ENCODE measurements at regions not wholly inside any gene's neighbourhood (a gene's known extent, or its start where the extent isn't known, plus 50 kb on each side); places are given as distances from the start of the nearest gene placed in this dataset.
A peak's percentile ranks its signal among the peaks of the same experiment; 100 is the strongest.
"Not testable (repeated sequence)": the region's sequence is repeated elsewhere in the genome, so short reads cannot be mapped to it uniquely, and the experiment has no call there.

DNA sequence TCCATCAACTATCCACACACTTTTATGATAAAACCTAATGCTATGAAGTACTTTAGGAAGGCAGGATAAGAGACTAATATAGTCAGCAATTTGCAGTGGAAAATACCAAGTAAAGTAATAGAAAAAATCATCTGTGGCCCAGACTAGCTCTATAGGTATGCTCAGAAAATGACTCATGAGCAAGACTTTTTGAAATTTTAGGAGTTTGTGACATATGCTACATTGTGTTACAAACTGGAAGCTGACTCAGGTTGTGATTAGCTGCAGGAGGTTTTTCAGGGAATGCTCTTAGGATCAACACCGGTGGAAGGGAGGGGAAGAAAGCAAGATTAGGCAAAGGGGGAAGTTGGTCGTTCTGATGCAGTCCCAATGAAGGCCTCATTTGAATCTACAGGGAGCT, 56.1 kb downstream of the FEZF1 start:
- TF ChIP-seq POLR2A (IDR thresholded peaks at IDR 0.05; ENCODE audit: low read depth, low read length), result no peak
- FAIRE-seq (peak; percentile 15), DNase-seq (ENCODE audit: insufficient read length, low spot score) (no peak)

DNA sequence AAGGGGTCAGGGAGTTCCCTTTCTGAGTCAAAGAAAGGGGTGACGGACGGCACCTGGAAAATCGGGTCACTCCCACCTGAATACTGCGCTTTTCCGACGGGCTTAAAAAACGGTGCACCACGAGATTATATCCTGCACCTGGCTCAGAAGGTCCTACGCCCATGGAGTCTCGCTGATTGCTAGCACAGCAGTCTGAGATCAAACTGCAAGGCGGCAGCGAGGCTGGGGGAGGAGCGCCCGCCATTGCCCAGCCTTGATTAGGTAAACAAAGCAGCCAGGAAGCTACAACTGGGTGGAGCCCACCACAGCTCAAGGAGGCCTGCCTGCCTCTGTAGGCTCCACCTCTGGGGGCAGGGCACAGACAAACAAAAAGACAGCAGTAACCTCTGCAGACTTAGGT, 65.8 kb downstream of the FEZF1 start:
- DNase-seq (ENCODE audit: insufficient read length, low spot score); FAIRE-seq: not testable (repeated sequence)

DNA sequence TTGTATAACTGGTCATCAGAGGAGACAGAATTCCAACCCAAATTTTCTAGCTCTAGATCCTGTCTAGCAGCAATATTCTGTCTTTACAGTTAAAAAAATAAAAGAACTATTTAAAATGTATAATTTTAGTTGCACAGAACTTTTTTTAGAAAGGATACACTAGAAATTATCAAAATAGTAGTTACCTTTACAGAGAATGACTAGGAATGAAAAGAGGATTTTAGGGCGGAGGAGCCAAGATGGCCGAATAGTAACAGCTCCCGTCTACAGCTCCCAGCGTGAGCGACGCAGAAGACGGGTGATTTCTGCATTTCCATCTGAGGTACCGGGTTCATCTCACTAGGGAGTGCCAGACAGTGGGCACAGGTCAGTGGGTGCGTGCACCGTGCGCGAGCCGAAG, 66.3 kb downstream of the FEZF1 start:
- FAIRE-seq; DNase-seq (ENCODE audit: insufficient read length, low spot score): not testable (repeated sequence)

DNA sequence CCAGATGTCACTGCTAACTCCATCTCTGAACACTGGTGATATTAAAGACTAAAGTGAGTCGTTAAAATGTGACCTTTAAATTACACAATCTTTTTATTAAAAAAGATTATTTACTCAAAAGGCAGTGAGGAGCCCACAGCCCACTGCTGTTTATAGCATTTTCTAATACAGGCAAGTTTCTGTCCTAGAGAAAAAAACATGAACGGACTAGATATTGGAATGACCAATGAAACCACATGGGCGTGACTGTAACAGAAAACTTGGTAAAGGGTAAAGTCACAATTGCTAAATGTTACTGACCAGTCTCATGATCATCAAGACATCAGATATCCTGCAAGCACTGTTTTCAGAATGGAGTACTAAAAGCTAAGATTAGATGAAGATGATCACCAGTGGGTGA, 78.7 kb downstream of the FEZF1 start:
- FAIRE-seq (peak; percentile 80), DNase-seq (ENCODE audit: insufficient read length, low spot score) (no peak)
- no peak for TF ChIP-seq POLR2A (IDR thresholded peaks at IDR 0.05; ENCODE audit: low read depth, low read length)

DNA sequence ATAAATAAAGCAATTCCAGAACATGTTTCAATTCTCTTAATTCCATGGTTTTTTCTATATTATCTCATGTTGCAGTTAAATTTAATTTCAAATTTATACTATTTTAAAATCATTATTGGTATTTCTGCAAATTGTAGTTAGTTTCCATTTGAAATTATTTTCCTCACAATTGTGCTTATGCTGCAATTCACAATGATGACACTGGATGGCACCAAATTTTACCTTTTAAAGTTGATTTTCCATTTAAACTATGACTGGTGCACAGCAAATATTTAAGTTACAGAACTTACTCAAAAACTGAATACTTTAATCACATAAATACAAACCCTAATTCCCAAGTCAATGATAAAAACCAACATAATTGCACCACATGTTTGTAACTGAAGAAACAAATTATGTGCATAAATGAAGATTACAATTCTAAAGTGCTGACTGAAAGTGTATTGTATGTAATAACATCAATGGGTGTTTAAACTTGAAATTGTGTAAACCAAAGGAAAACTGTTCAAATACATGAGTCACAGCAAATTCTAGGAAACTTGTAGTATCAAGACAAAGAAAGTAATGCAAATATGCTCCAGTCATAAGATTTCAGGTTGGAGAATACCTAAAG, 75.3 kb upstream of the AASS start:
- DNase-seq (ENCODE audit: insufficient read length, low spot score), result no peak
- peak; percentile 79 for FAIRE-seq
- TF ChIP-seq POLR2A (IDR thresholded peaks at IDR 0.05; ENCODE audit: low read depth, low read length), result no peak

DNA sequence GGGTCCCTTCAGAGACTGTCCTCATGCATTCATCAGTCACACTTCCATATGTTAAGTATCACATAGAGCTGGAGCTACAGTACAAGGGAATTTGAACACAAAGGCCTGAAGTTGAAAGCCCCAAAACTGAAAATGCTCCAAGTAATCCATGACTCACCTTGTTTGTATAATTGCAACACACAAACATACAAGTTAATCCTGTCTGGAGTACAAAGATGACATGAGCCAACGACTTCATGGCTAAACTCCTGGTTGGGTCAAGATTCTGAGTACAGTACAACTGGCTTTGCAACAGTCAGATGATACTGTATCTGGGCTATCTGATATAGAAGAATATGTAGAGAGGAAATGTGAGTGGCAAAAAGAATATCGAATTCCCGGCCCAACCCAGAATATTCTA, 73.1 kb upstream of the AASS start:
- no peak for TF ChIP-seq POLR2A (IDR thresholded peaks at IDR 0.05; ENCODE audit: low read depth, low read length)
- FAIRE-seq, result no peak
- no peak for DNase-seq (ENCODE audit: insufficient read length, low spot score)

DNA sequence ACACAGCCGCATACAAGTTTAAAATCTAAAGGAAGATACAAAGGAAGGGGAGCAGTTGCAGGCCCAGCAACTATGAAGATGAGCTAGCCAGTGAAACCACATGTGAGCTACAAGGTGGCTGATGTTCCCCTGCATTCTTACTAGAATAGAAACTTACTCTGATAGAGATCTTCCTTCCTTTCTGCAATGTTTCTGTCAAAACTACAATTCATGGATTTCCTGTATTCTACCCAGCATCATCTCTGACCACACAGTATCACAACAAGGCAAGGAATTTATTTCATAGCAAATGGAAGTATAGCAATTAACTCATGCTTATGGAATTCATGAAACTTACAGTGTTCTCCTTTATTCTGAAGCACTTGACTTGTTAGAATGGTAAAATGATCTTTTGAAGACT, 68.7 kb upstream of the AASS start:
- TF ChIP-seq POLR2A (IDR thresholded peaks at IDR 0.05; ENCODE audit: low read depth, low read length), result no peak
- FAIRE-seq, result peak; percentile 6

DNA sequence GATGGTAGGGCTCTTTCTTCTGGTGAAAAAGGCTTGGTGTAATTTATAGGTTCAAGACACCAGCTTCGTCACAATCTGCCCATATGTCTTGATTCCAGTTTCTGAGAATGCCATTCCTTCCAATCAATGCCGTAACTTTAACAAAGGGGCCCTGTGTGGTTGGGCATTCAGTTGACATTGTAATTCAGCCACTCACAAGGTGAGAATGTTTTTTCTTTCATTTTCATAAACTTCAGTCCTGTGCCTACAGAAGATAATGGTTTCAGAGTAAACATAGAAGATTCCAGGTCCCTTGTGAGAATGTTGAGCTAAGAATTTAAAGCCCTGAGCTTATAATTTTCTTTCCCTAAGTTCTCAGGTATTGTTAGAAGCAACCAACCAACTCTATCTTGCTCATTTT, 67.3 kb upstream of the AASS start:
- no peak for TF ChIP-seq POLR2A (IDR thresholded peaks at IDR 0.05; ENCODE audit: low read depth, low read length)
- FAIRE-seq, result no peak

More for the DNA sequence above, 68.7 kb upstream of the AASS start:
- no peak for DNase-seq (ENCODE audit: insufficient read length, low spot score)

DNA sequence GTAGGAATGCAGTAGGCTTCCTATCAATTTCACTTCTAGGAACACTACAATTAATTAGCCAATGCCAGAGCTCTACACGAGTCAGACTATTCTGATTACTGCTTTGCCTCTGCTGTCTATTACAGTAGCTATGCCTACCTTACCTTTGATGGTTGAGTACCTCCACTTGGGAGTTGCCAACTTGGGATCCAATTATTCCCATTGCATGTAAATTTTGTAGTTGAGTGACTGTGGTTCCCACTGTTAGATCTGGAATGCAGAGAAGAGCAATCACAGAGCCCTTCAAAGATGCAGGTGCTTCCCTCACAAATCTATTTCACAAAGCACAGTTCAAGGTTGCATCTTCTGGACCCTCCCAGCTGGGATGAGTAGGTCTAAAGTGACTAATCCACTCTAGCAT, 62.9 kb upstream of the AASS start:
- DNase-seq (ENCODE audit: insufficient read length, low spot score) (no peak), FAIRE-seq (no peak)
- no peak for TF ChIP-seq POLR2A (IDR thresholded peaks at IDR 0.05; ENCODE audit: low read depth, low read length)

More for the DNA sequence above, 67.3 kb upstream of the AASS start:
- DNase-seq (ENCODE audit: insufficient read length, low spot score), result no peak

DNA sequence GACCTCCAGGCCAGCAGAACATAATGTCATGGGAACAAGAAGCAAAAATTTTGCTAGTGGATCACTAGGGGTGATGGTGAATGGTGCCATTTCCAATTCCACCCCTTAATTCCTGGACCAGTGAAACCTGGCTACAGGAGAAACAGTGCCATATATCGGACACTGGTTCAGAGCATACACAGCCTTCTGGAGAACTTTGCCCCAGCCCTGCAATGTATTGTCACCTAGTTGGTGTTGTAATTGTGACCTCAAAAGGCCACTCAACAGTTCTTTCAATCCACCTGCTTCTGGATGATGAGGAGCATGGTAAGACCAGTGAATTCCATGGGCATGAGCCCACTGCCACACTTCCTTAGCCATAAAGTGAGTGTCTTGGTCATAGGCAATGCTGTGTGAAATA, 59.8 kb upstream of the AASS start:
- no peak for TF ChIP-seq POLR2A (IDR thresholded peaks at IDR 0.05; ENCODE audit: low read depth, low read length)
- DNase-seq (ENCODE audit: insufficient read length, low spot score) (no peak), FAIRE-seq (no peak)

DNA sequence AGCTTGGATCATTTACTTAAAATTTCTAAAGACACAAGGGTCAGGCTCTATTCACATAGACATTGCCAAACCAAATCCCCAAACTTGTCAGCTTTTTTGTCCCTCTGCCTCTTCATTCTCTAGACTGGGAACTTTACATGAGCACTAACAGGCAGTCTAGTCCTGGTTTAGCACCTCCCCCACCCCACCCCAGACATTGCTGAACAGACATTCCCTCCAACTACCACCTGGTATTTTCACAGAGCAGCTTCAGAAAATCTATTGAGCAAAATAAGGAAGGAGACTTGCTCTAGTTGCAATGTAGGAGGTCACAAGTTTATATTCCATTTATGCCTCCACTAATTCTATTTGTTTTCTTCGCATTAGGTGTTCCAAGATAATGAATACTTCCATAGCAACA, 56.8 kb upstream of the AASS start:
- FAIRE-seq, result no peak
- DNase-seq (ENCODE audit: insufficient read length, low spot score), result no peak
- no peak for TF ChIP-seq POLR2A (IDR thresholded peaks at IDR 0.05; ENCODE audit: low read depth, low read length)

DNA sequence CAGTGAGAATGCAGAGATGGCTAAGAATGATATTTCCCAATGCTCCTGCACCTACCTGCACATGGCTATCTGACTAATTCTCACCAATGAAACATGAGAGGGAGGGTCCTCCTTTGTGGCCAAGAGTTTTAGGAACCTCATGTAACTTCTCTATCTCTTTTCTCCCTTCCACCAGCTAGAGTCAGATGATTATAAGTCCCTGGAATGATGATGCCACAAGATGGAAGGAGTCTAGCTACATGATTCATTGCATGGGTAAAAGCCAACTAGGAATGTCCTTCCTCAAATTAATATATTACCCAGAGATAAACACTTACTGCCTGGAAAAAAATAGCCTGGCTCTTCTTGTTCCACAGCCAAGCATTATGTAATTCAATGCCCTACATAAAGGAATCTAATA, 55.1 kb upstream of the AASS start:
- TF ChIP-seq POLR2A (IDR thresholded peaks at IDR 0.05; ENCODE audit: low read depth, low read length), result no peak
- FAIRE-seq, result no peak
- no peak for DNase-seq (ENCODE audit: insufficient read length, low spot score)

DNA sequence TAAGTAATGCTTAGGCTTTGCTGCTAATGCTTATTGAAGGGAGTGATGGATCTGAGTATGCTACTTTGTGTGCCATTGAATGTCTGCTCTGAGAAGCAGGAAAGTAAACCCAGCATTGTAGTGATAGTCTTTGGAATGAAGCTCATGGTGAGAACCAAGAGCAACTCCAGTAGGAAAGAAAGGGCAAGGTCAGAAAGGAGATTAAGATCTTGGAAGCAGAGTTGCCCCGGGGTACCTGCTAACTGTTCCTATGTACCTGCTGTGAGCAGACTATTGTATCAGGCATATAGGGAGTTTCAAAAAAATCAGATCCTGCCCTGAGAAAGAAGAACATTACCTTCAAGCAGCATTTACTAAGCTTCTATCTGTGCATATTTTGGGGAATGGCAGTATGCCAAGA, 54.5 kb upstream of the AASS start:
- FAIRE-seq, result no peak
- TF ChIP-seq POLR2A (IDR thresholded peaks at IDR 0.05; ENCODE audit: low read depth, low read length), result no peak
- no peak for DNase-seq (ENCODE audit: insufficient read length, low spot score)

All from H54 (cell line).